ENCODE measurements at regions not wholly inside any gene's neighbourhood (a gene's known extent, or its start where the extent isn't known, plus 50 kb on each side); places are given as distances from the start of the nearest gene placed in this dataset.

- Histone ChIP-seq H3K4me1 (ENCODE audit: insufficient read depth, insufficient read length) (no peaks in the 10 kb centered on the region), H3K9me3 (ENCODE audit: insufficient read depth, low read length) (no peaks in the 10 kb centered on the region), H3K4me3 (ENCODE audit: insufficient read length, low read depth) (no peak overlapping the region), H3K9ac (ENCODE audit: insufficient read length, low read depth) (no peak overlapping the region), H3K36me3 (ENCODE audit: insufficient read depth, insufficient read length, low read length) (no peaks in the 10 kb centered on the region), H3K27me3 (ENCODE audit: insufficient read depth, insufficient read length) (no peaks in the 10 kb centered on the region)
- DNase-seq (ENCODE audit: low read depth, low spot score): no peak
- no peak for TF ChIP-seq YY1 (IDR thresholded peaks at IDR 0.05; ENCODE audit: insufficient read depth, insufficient read length)
- TF ChIP-seq ZNF274 (IDR thresholded peaks at IDR 0.05; ENCODE audit: low read depth, low read length): no peak
- TF ChIP-seq SUZ12 (IDR thresholded peaks at IDR 0.05; ENCODE audit: extremely low read depth, insufficient read depth, insufficient read length): no peak
Measured at GRCh38 chr2:80856227-80856626, 551.7 kb upstream of the LRRTM1 start.

- no peaks in the 10 kb centered on the region for H3K36me3 ChIP-seq (ENCODE audit: insufficient read depth, insufficient read length, low read length)
- H3K9ac ChIP-seq (ENCODE audit: insufficient read length, low read depth): no peak overlapping the region
- H3K4me3 ChIP-seq (ENCODE audit: insufficient read length, low read depth): no peak overlapping the region
- TF ChIP-seq ZNF274 (IDR thresholded peaks at IDR 0.05; ENCODE audit: low read depth, low read length) (no peak), YY1 (IDR thresholded peaks at IDR 0.05; ENCODE audit: insufficient read depth, insufficient read length) (no peak), SUZ12 (IDR thresholded peaks at IDR 0.05; ENCODE audit: extremely low read depth, insufficient read depth, insufficient read length) (no peak)
- H3K9me3 ChIP-seq (ENCODE audit: insufficient read depth, low read length): no peaks in the 10 kb centered on the region
- no peaks in the 10 kb centered on the region for H3K27me3 ChIP-seq (ENCODE audit: insufficient read depth, insufficient read length)
- H3K4me1 ChIP-seq (ENCODE audit: insufficient read depth, insufficient read length): no peaks in the 10 kb centered on the region
- no peak for DNase-seq (ENCODE audit: low read depth, low spot score)
Measured at GRCh38 chr2:80854831-80855230, 550.3 kb upstream of the LRRTM1 start.

- H3K4me3 ChIP-seq (ENCODE audit: insufficient read length, low read depth): no peak overlapping the region
- no peaks in the 10 kb centered on the region for H3K9me3 ChIP-seq (ENCODE audit: insufficient read depth, low read length)
- no peak for TF ChIP-seq ZNF274 (IDR thresholded peaks at IDR 0.05; ENCODE audit: low read depth, low read length)
- TF ChIP-seq SUZ12 (IDR thresholded peaks at IDR 0.05; ENCODE audit: extremely low read depth, insufficient read depth, insufficient read length): no peak
- no peak for TF ChIP-seq YY1 (IDR thresholded peaks at IDR 0.05; ENCODE audit: insufficient read depth, insufficient read length)
- no peaks in the 10 kb centered on the region for H3K36me3 ChIP-seq (ENCODE audit: insufficient read depth, insufficient read length, low read length)
- no peaks in the 10 kb centered on the region for H3K4me1 ChIP-seq (ENCODE audit: insufficient read depth, insufficient read length)
- no peak overlapping the region for H3K9ac ChIP-seq (ENCODE audit: insufficient read length, low read depth)
- H3K27me3 ChIP-seq (ENCODE audit: insufficient read depth, insufficient read length): no peaks in the 10 kb centered on the region
- peak; percentile 33 for DNase-seq (ENCODE audit: low read depth, low spot score)
Measured at GRCh38 chr2:80852808-80853139, 548.2 kb upstream of the LRRTM1 start.

- Histone ChIP-seq H3K27me3 (ENCODE audit: insufficient read depth, insufficient read length) (no peaks in the 10 kb centered on the region), H3K9ac (ENCODE audit: insufficient read length, low read depth) (no peak overlapping the region), H3K4me1 (ENCODE audit: insufficient read depth, insufficient read length) (no peaks in the 10 kb centered on the region), H3K9me3 (ENCODE audit: insufficient read depth, low read length) (no peaks in the 10 kb centered on the region), H3K36me3 (ENCODE audit: insufficient read depth, insufficient read length, low read length) (no peaks in the 10 kb centered on the region), H3K4me3 (ENCODE audit: insufficient read length, low read depth) (no peak overlapping the region)
- TF ChIP-seq YY1 (IDR thresholded peaks at IDR 0.05; ENCODE audit: insufficient read depth, insufficient read length) (no peak), ZNF274 (IDR thresholded peaks at IDR 0.05; ENCODE audit: low read depth, low read length) (no peak), SUZ12 (IDR thresholded peaks at IDR 0.05; ENCODE audit: extremely low read depth, insufficient read depth, insufficient read length) (no peak)
- no peak for DNase-seq (ENCODE audit: low read depth, low spot score)
Measured at GRCh38 chr2:80852079-80852807, 547.7 kb upstream of the LRRTM1 start.

GRCh38 chr2:80830891-80831290 lies 526.3 kb upstream of the LRRTM1 start:
- Histone ChIP-seq H3K27me3 (ENCODE audit: insufficient read depth, insufficient read length) (no peaks in the 10 kb centered on the region), H3K4me1 (ENCODE audit: insufficient read depth, insufficient read length) (no peaks in the 10 kb centered on the region), H3K36me3 (ENCODE audit: insufficient read depth, insufficient read length, low read length) (no peaks in the 10 kb centered on the region), H3K4me3 (ENCODE audit: insufficient read length, low read depth) (no peak overlapping the region), H3K9ac (ENCODE audit: insufficient read length, low read depth) (no peak overlapping the region), H3K9me3 (ENCODE audit: insufficient read depth, low read length) (no peaks in the 10 kb centered on the region)
- no peak for DNase-seq (ENCODE audit: low read depth, low spot score)
- no peak for TF ChIP-seq SUZ12 (IDR thresholded peaks at IDR 0.05; ENCODE audit: extremely low read depth, insufficient read depth, insufficient read length)
- TF ChIP-seq YY1 (IDR thresholded peaks at IDR 0.05; ENCODE audit: insufficient read depth, insufficient read length): no peak
- TF ChIP-seq ZNF274 (IDR thresholded peaks at IDR 0.05; ENCODE audit: low read depth, low read length): no peak

- Histone ChIP-seq H3K27me3 (ENCODE audit: insufficient read depth, insufficient read length) (no peaks in the 10 kb centered on the region), H3K9ac (ENCODE audit: insufficient read length, low read depth) (no peak overlapping the region), H3K36me3 (ENCODE audit: insufficient read depth, insufficient read length, low read length) (no peaks in the 10 kb centered on the region), H3K9me3 (ENCODE audit: insufficient read depth, low read length) (no peaks in the 10 kb centered on the region), H3K4me1 (ENCODE audit: insufficient read depth, insufficient read length) (no peaks in the 10 kb centered on the region), H3K4me3 (ENCODE audit: insufficient read length, low read depth) (no peak overlapping the region)
- DNase-seq (ENCODE audit: low read depth, low spot score): no peak
- TF ChIP-seq SUZ12 (IDR thresholded peaks at IDR 0.05; ENCODE audit: extremely low read depth, insufficient read depth, insufficient read length) (no peak), ZNF274 (IDR thresholded peaks at IDR 0.05; ENCODE audit: low read depth, low read length) (no peak), YY1 (IDR thresholded peaks at IDR 0.05; ENCODE audit: insufficient read depth, insufficient read length) (no peak)
Measured at GRCh38 chr2:80822999-80823398, 518.4 kb upstream of the LRRTM1 start.

GRCh38 chr2:80815259-80815658 lies 510.7 kb upstream of the LRRTM1 start:
- Histone ChIP-seq H3K9me3 (ENCODE audit: insufficient read depth, low read length) (no peaks in the 10 kb centered on the region), H3K36me3 (ENCODE audit: insufficient read depth, insufficient read length, low read length) (no peaks in the 10 kb centered on the region), H3K4me1 (ENCODE audit: insufficient read depth, insufficient read length) (no peaks in the 10 kb centered on the region), H3K4me3 (ENCODE audit: insufficient read length, low read depth) (no peak overlapping the region), H3K27me3 (ENCODE audit: insufficient read depth, insufficient read length) (no peaks in the 10 kb centered on the region), H3K9ac (ENCODE audit: insufficient read length, low read depth) (no peak overlapping the region)
- DNase-seq (ENCODE audit: low read depth, low spot score): no peak
- no peak for TF ChIP-seq SUZ12 (IDR thresholded peaks at IDR 0.05; ENCODE audit: extremely low read depth, insufficient read depth, insufficient read length)
- no peak for TF ChIP-seq YY1 (IDR thresholded peaks at IDR 0.05; ENCODE audit: insufficient read depth, insufficient read length)
- TF ChIP-seq ZNF274 (IDR thresholded peaks at IDR 0.05; ENCODE audit: low read depth, low read length): no peak

Measured in NT2/D1 (cell line).